Thoracic aorta (tissue), 2 donors: ENCODE measurements at regions not wholly inside any gene's neighbourhood (a gene's known extent, or its start where the extent isn't known, plus 50 kb on each side); places are given as distances from the start of the nearest gene placed in this dataset.
"Not testable (repeated sequence)": the region's sequence is repeated elsewhere in the genome, so short reads cannot be mapped to it uniquely, and the experiment has no call there.

Experiments used
- ATAC-seq: fragments of 150-250 bp; one replicate; pipeline ENCODE4 v1.8.0; 2017; ENCODE audit warnings: low read depth; ENCODE audit not compliant: insufficient number of reproducible peaks, low FRiP score
- DNase-seq: peaks from one replicate; pipeline ENCODE4 v3.0.0-alpha.2; 2020; ENCODE audit warnings: low spot score
- H3K27ac ChIP-seq, 2 donors: fragments of 200-600 bp; sonication (generic); 1 replicate in 1 of 2; 2 replicates in 1 of 2; pipeline ENCODE4 v1.5.1; 2016; ENCODE audit warnings: mild to moderate bottlenecking in 2 of 2, moderate library complexity in 2 of 2
- H3K27me3 ChIP-seq: fragments of 200-600 bp; sonication (generic); replicated peaks from 2 replicates; pipeline ENCODE4 v1.6.0; 2016; ENCODE audit warnings: mild to moderate bottlenecking; ENCODE audit not compliant: insufficient read depth
- H3K36me3 ChIP-seq: fragments of 200-600 bp; sonication (generic); one replicate; pipeline ENCODE4 v1.5.1; 2016
- H3K4me1 ChIP-seq, 2 donors: fragments of 200-600 bp; sonication (generic); 1 replicate in 1 of 2; 2 replicates in 1 of 2; pipeline versions ENCODE4 v1.5.1 to v1.6.0; 2016; ENCODE audit warnings: low read depth in 2 of 2, mild to moderate bottlenecking in 1 of 2; ENCODE audit not compliant: control insufficient read depth in 1 of 2
- H3K4me3 ChIP-seq: fragments of 200-600 bp; sonication (generic); 2 replicates; pipeline ENCODE4 v1.5.1; 2016; ENCODE audit warnings: mild to moderate bottlenecking
- H3K9me3 ChIP-seq: fragments of 200-600 bp; sonication (generic); 2 replicates; pipeline ENCODE4 v1.5.1; 2016
- TF ChIP-seq, protein P1 (sequence below): fragments of 200-600 bp; sonication (generic); IDR thresholded peaks from one replicate; pipeline ENCODE4 v1.5.1; 2019; ENCODE audit warnings: antibody characterized with exemption

DNA sequence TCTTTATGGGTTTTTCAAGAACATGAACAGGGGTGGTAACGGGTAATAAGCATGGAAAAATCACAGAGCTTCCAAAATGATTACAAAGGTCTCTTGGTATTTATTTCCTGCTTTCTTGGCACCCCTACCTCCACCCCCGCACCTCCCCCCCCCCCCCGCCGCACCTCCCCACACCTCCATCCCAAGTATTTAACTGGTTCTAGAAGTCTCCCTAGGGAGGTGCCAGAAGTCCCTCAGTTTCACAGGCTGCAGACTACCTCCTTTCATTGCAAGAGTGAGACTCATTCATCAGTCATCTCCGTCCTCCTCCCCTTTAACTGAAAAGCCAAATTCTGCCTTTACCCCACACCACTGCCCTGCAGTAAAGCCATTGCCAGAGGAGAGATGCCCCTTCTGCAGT, 169.4 kb downstream of the ALDH1A2 start:
- DNase-seq, result no peak
- Histone ChIP-seq H3K9me3 (no peaks in the 10 kb centered on the region), H3K36me3 (no peaks in the 10 kb centered on the region), H3K27ac (peak overlapping the region in 1 of 2 donors; percentile 36), H3K27me3 (no peaks in the 10 kb centered on the region), H3K4me3 (no peak overlapping the region), H3K4me1 (no peaks in the 10 kb centered on the region)
- ATAC-seq, result no peak
- TF ChIP-seq, protein P1, sequence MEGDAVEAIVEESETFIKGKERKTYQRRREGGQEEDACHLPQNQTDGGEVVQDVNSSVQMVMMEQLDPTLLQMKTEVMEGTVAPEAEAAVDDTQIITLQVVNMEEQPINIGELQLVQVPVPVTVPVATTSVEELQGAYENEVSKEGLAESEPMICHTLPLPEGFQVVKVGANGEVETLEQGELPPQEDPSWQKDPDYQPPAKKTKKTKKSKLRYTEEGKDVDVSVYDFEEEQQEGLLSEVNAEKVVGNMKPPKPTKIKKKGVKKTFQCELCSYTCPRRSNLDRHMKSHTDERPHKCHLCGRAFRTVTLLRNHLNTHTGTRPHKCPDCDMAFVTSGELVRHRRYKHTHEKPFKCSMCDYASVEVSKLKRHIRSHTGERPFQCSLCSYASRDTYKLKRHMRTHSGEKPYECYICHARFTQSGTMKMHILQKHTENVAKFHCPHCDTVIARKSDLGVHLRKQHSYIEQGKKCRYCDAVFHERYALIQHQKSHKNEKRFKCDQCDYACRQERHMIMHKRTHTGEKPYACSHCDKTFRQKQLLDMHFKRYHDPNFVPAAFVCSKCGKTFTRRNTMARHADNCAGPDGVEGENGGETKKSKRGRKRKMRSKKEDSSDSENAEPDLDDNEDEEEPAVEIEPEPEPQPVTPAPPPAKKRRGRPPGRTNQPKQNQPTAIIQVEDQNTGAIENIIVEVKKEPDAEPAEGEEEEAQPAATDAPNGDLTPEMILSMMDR, result no peak

DNA sequence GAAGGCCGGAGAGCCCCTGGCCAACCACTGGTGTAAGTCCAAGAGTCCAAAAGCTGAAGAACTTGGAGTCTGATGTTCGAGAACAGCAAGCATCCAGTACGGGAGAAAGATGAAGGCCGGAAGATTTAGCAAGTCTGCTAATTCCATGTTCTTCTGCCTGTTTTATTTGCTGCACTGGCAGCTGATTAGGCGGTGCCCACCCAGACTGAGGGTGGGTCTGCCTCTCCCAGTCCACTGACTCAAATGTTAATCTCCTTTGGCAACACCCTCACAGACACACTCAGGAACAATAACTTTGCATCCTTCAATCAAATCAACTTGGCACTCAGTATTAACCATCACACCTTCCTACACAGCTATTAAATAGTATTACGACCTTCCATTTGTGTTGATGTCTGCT, 168.6 kb downstream of the ALDH1A2 start:
- not testable (repeated sequence) for H3K36me3 ChIP-seq, H3K9me3 ChIP-seq, ATAC-seq, H3K4me3 ChIP-seq, H3K27ac ChIP-seq, H3K4me1 ChIP-seq, H3K27me3 ChIP-seq, DNase-seq

DNA sequence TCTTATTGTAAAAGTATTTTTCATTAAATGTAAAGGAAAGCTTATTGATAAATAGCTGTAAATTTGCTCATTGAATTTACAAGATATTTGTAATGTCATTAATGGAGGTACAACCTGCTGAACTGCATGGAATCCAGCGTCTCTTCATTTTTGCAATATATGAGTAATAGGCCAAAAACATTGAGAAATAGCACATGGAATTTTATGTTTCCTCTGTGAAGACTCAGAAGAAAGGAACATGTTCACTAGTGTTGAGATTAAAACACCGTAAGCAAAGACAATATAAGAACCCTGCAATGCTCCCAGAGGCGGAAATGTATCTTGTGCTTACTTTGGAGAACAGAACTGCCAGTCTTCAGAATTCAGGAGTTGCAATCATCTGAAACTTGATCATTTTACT, 167.6 kb downstream of the ALDH1A2 start:
- DNase-seq, result no peak
- Histone ChIP-seq H3K9me3 (no peaks in the 10 kb centered on the region), H3K27me3 (no peaks in the 10 kb centered on the region), H3K27ac (no peak overlapping the region), H3K4me3 (no peak overlapping the region), H3K4me1 (no peaks in the 10 kb centered on the region), H3K36me3 (no peaks in the 10 kb centered on the region)
- ATAC-seq, result no peak
- TF ChIP-seq, protein P1, result no peak

DNA sequence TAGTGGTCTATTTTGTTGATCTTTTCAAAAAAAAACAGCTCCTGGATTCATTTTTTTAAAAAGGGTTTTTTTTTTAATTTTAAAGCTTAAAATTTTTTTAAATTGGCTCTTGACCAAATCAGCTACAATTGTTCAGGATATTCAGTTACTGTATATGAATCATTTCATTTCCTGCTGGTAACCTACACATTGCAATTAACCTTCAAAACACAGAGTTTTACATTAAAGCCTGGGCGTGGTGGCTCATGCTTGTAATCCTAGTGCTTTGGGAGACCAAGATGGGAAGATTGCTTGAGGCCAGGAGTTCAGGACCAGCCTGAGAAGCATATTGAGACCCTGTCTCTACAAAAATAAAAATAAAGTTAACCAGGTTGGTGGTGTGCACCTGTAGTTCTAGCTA, 163.4 kb downstream of the ALDH1A2 start:
- no peaks in the 10 kb centered on the region for H3K9me3 ChIP-seq
- no peaks in the 10 kb centered on the region for H3K27me3 ChIP-seq
- no peak overlapping the region for H3K4me3 ChIP-seq
- DNase-seq, result no peak
- H3K27ac ChIP-seq, result no peak overlapping the region
- H3K36me3 ChIP-seq, result no peaks in the 10 kb centered on the region
- ATAC-seq, result no peak
- H3K4me1 ChIP-seq, result no peaks in the 10 kb centered on the region
- TF ChIP-seq, protein P1, result no peak
